H9 (cell line): ENCODE measurements at regions not wholly inside any gene's neighbourhood (a gene's known extent, or its start where the extent isn't known, plus 50 kb on each side); places are given as distances from the start of the nearest gene placed in this dataset.

Experiments used
- DNase-seq: peaks from one replicate; pipeline ENCODE4 v3.0.0-alpha.2; 2017
- H2AFZ ChIP-seq: one replicate; pipeline ENCODE4 v1.6.1; 2013; ENCODE audit warnings: mild to moderate bottlenecking, low read length, control low read depth, moderate library complexity
- H2AK5ac ChIP-seq: 2 replicates; pipeline ENCODE4 v1.6.1; 2013; ENCODE audit warnings: low read length, control low read depth, mixed read lengths; ENCODE audit not compliant: insufficient read length
- H2BK120ac ChIP-seq: one replicate; pipeline ENCODE4 v1.6.1; 2013; ENCODE audit warnings: low read depth, mild to moderate bottlenecking, low read length, control low read depth, inconsistent platforms; ENCODE audit not compliant: poor library complexity, severe bottlenecking
- H2BK12ac ChIP-seq: 2 replicates; pipeline ENCODE4 v1.6.1; 2013; ENCODE audit warnings: low read length, control low read depth, mixed read lengths, low read depth; ENCODE audit not compliant: insufficient read length
- H2BK15ac ChIP-seq: 2 replicates; pipeline ENCODE4 v1.6.1; 2013; ENCODE audit warnings: low read depth, low read length, control low read depth
- H2BK20ac ChIP-seq: one replicate; pipeline ENCODE4 v1.6.1; 2013; ENCODE audit warnings: low read depth, mild to moderate bottlenecking, low read length, control low read depth, inconsistent platforms; ENCODE audit not compliant: poor library complexity, severe bottlenecking
- H2BK5ac ChIP-seq: 2 replicates; pipeline ENCODE4 v1.6.1; 2013; ENCODE audit warnings: low read length, control low read depth, mixed read lengths; ENCODE audit not compliant: insufficient read length
- H3K14ac ChIP-seq: 2 replicates; pipeline ENCODE4 v1.6.1; 2013; ENCODE audit warnings: low read length, control low read depth; ENCODE audit not compliant: insufficient read depth
- H3K18ac ChIP-seq: 2 replicates; pipeline ENCODE4 v1.6.1; 2013; ENCODE audit warnings: low read depth, mild to moderate bottlenecking, mixed read lengths, low read length, control low read depth; ENCODE audit not compliant: insufficient read length
- H3K23ac ChIP-seq: 2 replicates; pipeline ENCODE4 v1.6.1; 2013; ENCODE audit warnings: low read length, control low read depth, mixed read lengths, low read depth; ENCODE audit not compliant: insufficient read length
- H3K23me2 ChIP-seq: 2 replicates; pipeline ENCODE4 v1.6.1; 2013; ENCODE audit warnings: low read depth, mild to moderate bottlenecking, mixed read lengths, low read length, control low read depth; ENCODE audit not compliant: insufficient read length, poor library complexity, severe bottlenecking
- H3K27ac ChIP-seq: 2 replicates; pipeline ENCODE4 v1.5.1; 2013; ENCODE audit warnings: low read length, control low read depth, mixed read lengths, low read depth; ENCODE audit not compliant: insufficient read length
- H3K27me3 ChIP-seq: 2 replicates; pipeline ENCODE4 v1.6.1; 2013; ENCODE audit warnings: low read length, control low read depth, inconsistent platforms; ENCODE audit not compliant: insufficient read depth
- H3K4ac ChIP-seq: 2 replicates; pipeline ENCODE4 v1.6.1; 2013; ENCODE audit warnings: low read depth, mild to moderate bottlenecking, control low read depth, inconsistent platforms, low read length, moderate library complexity
- H3K4me1 ChIP-seq: 2 replicates; pipeline ENCODE4 v1.6.1; 2013; ENCODE audit warnings: low read length, control low read depth, inconsistent platforms; ENCODE audit not compliant: insufficient read depth
- H3K4me2 ChIP-seq: 2 replicates; pipeline ENCODE4 v1.6.1; 2013; ENCODE audit warnings: low read length, control low read depth, mixed read lengths; ENCODE audit not compliant: insufficient read length, insufficient read depth
- H3K56ac ChIP-seq: 2 replicates; pipeline ENCODE4 v1.6.1; 2013; ENCODE audit warnings: low read depth, mild to moderate bottlenecking, mixed read lengths, low read length, control low read depth; ENCODE audit not compliant: insufficient read length
- H3K79me1 ChIP-seq: 2 replicates; pipeline ENCODE4 v1.6.1; 2013; ENCODE audit warnings: low read depth, mild to moderate bottlenecking, moderate library complexity, low read length, control low read depth, inconsistent platforms; ENCODE audit not compliant: insufficient read depth, poor library complexity, severe bottlenecking
- H3K79me2 ChIP-seq: 2 replicates; pipeline ENCODE4 v1.6.1; 2013; ENCODE audit warnings: low read length, control low read depth, inconsistent platforms; ENCODE audit not compliant: insufficient read depth
- H3K9ac ChIP-seq: 2 replicates; pipeline ENCODE4 v1.6.1; 2013; ENCODE audit warnings: low read length, control low read depth, mixed read lengths; ENCODE audit not compliant: insufficient read length; ENCODE audit errors: extremely low read depth
- H3K9me3 ChIP-seq: one replicate; pipeline ENCODE4 v1.6.1; 2013; ENCODE audit warnings: low read depth, low read length, inconsistent platforms; ENCODE audit not compliant: control insufficient read depth
- H3T11ph ChIP-seq: one replicate; pipeline ENCODE4 v1.6.1; 2013; ENCODE audit warnings: mild to moderate bottlenecking, low read length, control low read depth, inconsistent platforms
- H4K20me1 ChIP-seq: one replicate; pipeline ENCODE4 v1.6.1; 2013; ENCODE audit not compliant: control insufficient read depth, insufficient read length, insufficient read depth
- H4K5ac ChIP-seq: 2 replicates; pipeline ENCODE4 v1.6.1; 2013; ENCODE audit warnings: low read depth, mild to moderate bottlenecking, mixed read lengths, low read length, control low read depth; ENCODE audit not compliant: insufficient read length
- H4K8ac ChIP-seq: replicated peaks from 2 replicates; pipeline ENCODE4 v1.6.1; 2013; ENCODE audit warnings: low read length, control low read depth, mixed read lengths, low read depth; ENCODE audit not compliant: insufficient read length
- H4K91ac ChIP-seq: 2 replicates; pipeline ENCODE4 v1.6.1; 2013; ENCODE audit warnings: low read depth, mild to moderate bottlenecking, moderate library complexity, mixed read lengths, low read length, control low read depth; ENCODE audit not compliant: insufficient read length
- H3K27ac Mint-ChIP-seq, 3 experiments: 2 replicates in 2 of 3; 3 replicates in 1 of 3; pipeline ENCODE4 v1.8.0; 2020 to 2021; ENCODE audit warnings: mixed read lengths in 3 of 3, mild to moderate bottlenecking in 1 of 3, moderate library complexity in 1 of 3
- H3K27me3 Mint-ChIP-seq: 2 replicates; pipeline ENCODE4 v1.8.0; 2021; ENCODE audit warnings: low read depth, mild to moderate bottlenecking, moderate library complexity, mixed read lengths
- H3K36me3 Mint-ChIP-seq, 3 experiments: 2 replicates in 2 of 3; 3 replicates in 1 of 3; pipeline ENCODE4 v1.8.0; 2020 to 2021; ENCODE audit warnings: low read depth in 3 of 3, mixed read lengths in 3 of 3; ENCODE audit not compliant: insufficient read depth in 1 of 3
- H3K4me1 Mint-ChIP-seq, 2 experiments: 2 replicates each; pipeline ENCODE4 v1.8.0; 2020; ENCODE audit warnings: mixed read lengths in 2 of 2
- H3K4me3 Mint-ChIP-seq, 2 experiments: 2 replicates in 1 of 2; 3 replicates in 1 of 2; pipeline ENCODE4 v1.8.0; 2020 to 2021; ENCODE audit warnings: mild to moderate bottlenecking in 2 of 2, mixed read lengths in 2 of 2, moderate library complexity in 1 of 2
- H3K9me3 Mint-ChIP-seq, 2 experiments: 2 replicates in 1 of 2; 3 replicates in 1 of 2; pipeline ENCODE4 v1.8.0; 2020; ENCODE audit warnings: mild to moderate bottlenecking in 2 of 2, mixed read lengths in 2 of 2, moderate library complexity in 1 of 2
- CTCF ChIP-seq: fragments of 200-600 bp; sonication (generic); conservative IDR thresholded peaks from 3 replicates; pipeline ENCODE4 v1.8.0; 2021; ENCODE audit warnings: antibody characterized with exemption, mild to moderate bottlenecking
- WGBS: extraction: QIAGEN DNeasy Blood & Tissue Kit; methylation state at CpG from one replicate; pipeline ENCODE4 v1.1.7; 2013; ENCODE audit warnings: missing lambda C conversion rate, low lambda C conversion rate, mixed read lengths; ENCODE audit not compliant: insufficient read length; ENCODE audit errors: extremely low coverage; 5-methylcytosine and 5-hydroxymethylcytosine counted together

- H4K8ac ChIP-seq, result no peak overlapping the region
- H2BK12ac ChIP-seq, result no peak overlapping the region
- H3K56ac ChIP-seq, result no peak overlapping the region
- H3K4me1 ChIP-seq, result no peaks in the 10 kb centered on the region
- no peak overlapping the region for H3K23ac ChIP-seq
- no peak overlapping the region for H3K9ac ChIP-seq
- TF ChIP-seq CTCF, result no peak
- Mint-ChIP-seq H3K9me3 (peaks cover 76 to 81% of the 10 kb centered on the region in 2 experiments), H3K4me1 (no peaks in the 10 kb centered on the region), H3K36me3 (peaks cover 4 to 13% (median 6%) of the 10 kb centered on the region in 3 experiments; a peak in 5 of 7 replicates), H3K4me3 (no peak overlapping the region), H3K27me3 (no peaks in the 10 kb centered on the region; the same call in 1 of the 2 replicates), H3K27ac (no peak overlapping the region)
- H3K4ac ChIP-seq, result no peak overlapping the region
- H3K18ac ChIP-seq, result no peak overlapping the region
- H4K91ac ChIP-seq, result no peak overlapping the region
- H3K23me2 ChIP-seq, result no peaks in the 10 kb centered on the region
- H3K79me1 ChIP-seq, result no peaks in the 10 kb centered on the region
- H3T11ph ChIP-seq, result no peak overlapping the region
- no peaks in the 10 kb centered on the region for H3K79me2 ChIP-seq
- no peak overlapping the region for H4K5ac ChIP-seq
- H2BK120ac ChIP-seq, result no peak overlapping the region
- H2BK20ac ChIP-seq, result no peak overlapping the region
- no peak for DNase-seq
- H3K27me3 ChIP-seq, result no peaks in the 10 kb centered on the region
- no peak overlapping the region for H3K4me2 ChIP-seq
- peaks cover 46% of the 10 kb centered on the region for H3K9me3 ChIP-seq
- H2AFZ ChIP-seq, result no peak overlapping the region
- H4K20me1 ChIP-seq, result no peaks in the 10 kb centered on the region
- no peak overlapping the region for H2AK5ac ChIP-seq
- H2BK15ac ChIP-seq, result no peak overlapping the region
- H3K14ac ChIP-seq, result no peak overlapping the region
- H3K27ac ChIP-seq, result no peak overlapping the region
- WGBS, result no CpG with 5 or more reads among the region's 3 CpGs
- no peak overlapping the region for H2BK5ac ChIP-seq
Observed at GRCh38 chr17:22599322-22599721, 907.0 kb downstream of the KCNJ18 start.
